Mesendoderm (in vitro differentiated cells): ENCODE measurements at regions not wholly inside any gene's neighbourhood (a gene's known extent, or its start where the extent isn't known, plus 50 kb on each side); places are given as distances from the start of the nearest gene placed in this dataset.
"Not testable (repeated sequence)": the region's sequence is repeated elsewhere in the genome, so short reads cannot be mapped to it uniquely, and the experiment has no call there.

Experiments
- DNase-seq: peaks from one replicate; pipeline ENCODE4 v3.0.0; 2013
- H2AK5ac ChIP-seq: 2 replicates; pipeline ENCODE4 v1.6.1; 2013; ENCODE audit warnings: low read length, inconsistent platforms
- H2BK120ac ChIP-seq: 2 replicates; pipeline ENCODE4 v1.6.1; 2013; ENCODE audit warnings: low read depth, mild to moderate bottlenecking, low read length, moderate library complexity, mixed read lengths
- H2BK15ac ChIP-seq: replicated peaks from 2 replicates; pipeline ENCODE4 v1.6.1; 2013; ENCODE audit warnings: low read depth, mild to moderate bottlenecking, moderate library complexity
- H2BK5ac ChIP-seq: 2 replicates; pipeline ENCODE4 v1.6.1; 2013; ENCODE audit warnings: low read length, inconsistent platforms
- H3K18ac ChIP-seq: 2 replicates; pipeline ENCODE4 v1.6.1; 2013; ENCODE audit warnings: mild to moderate bottlenecking, low read length, mixed read lengths
- H3K23ac ChIP-seq: one replicate; pipeline ENCODE4 v1.6.1; 2013; ENCODE audit warnings: low read length
- H3K27ac ChIP-seq: 2 replicates; pipeline ENCODE4 v1.5.1; 2013; ENCODE audit warnings: low read depth, mild to moderate bottlenecking, inconsistent platforms, low read length, moderate library complexity
- H3K27me3 ChIP-seq: 2 replicates; pipeline ENCODE4 v1.6.1; 2013; ENCODE audit warnings: low read length, control low read depth, mild to moderate bottlenecking, inconsistent platforms; ENCODE audit not compliant: insufficient read depth, poor library complexity
- H3K36me3 ChIP-seq: 2 replicates; pipeline ENCODE4 v1.6.1; 2013; ENCODE audit warnings: low read length, inconsistent platforms; ENCODE audit not compliant: control insufficient read depth, insufficient read depth
- H3K4ac ChIP-seq: one replicate; pipeline ENCODE4 v1.6.1; 2013; ENCODE audit warnings: low read depth, mild to moderate bottlenecking, low read length, moderate library complexity
- H3K4me1 ChIP-seq: 2 replicates; pipeline ENCODE4 v1.6.1; 2013; ENCODE audit warnings: low read depth, low read length, inconsistent platforms; ENCODE audit not compliant: control insufficient read depth
- H3K4me2 ChIP-seq: 2 replicates; pipeline ENCODE4 v1.6.1; 2013; ENCODE audit warnings: low read length
- H3K4me3 ChIP-seq: 2 replicates; pipeline ENCODE4 v1.5.1; 2013; ENCODE audit warnings: mild to moderate bottlenecking, low read length
- H3K56ac ChIP-seq: one replicate; pipeline ENCODE4 v1.6.1; 2013; ENCODE audit warnings: low read length
- H3K79me1 ChIP-seq: 2 replicates; pipeline ENCODE4 v1.6.1; 2013; ENCODE audit warnings: low read length, inconsistent platforms
- H3K79me2 ChIP-seq: 2 replicates; pipeline ENCODE4 v1.6.1; 2013; ENCODE audit warnings: mild to moderate bottlenecking, low read length; ENCODE audit not compliant: control insufficient read depth, insufficient read depth
- H3K9ac ChIP-seq: 2 replicates; pipeline ENCODE4 v1.6.1; 2013; ENCODE audit warnings: low read length, inconsistent platforms
- H4K5ac ChIP-seq: one replicate; pipeline ENCODE4 v1.6.1; 2013; ENCODE audit warnings: low read length
- H4K8ac ChIP-seq: one replicate; pipeline ENCODE4 v1.6.1; 2013; ENCODE audit warnings: low read depth, mild to moderate bottlenecking, control low read depth, low read length, moderate library complexity
- WGBS: extraction: QIAGEN DNeasy Blood & Tissue Kit; methylation state at CpG from one replicate; pipeline ENCODE4 v1.1.7; 2013; ENCODE audit warnings: low lambda C conversion rate, missing lambda C conversion rate; ENCODE audit not compliant: insufficient coverage; ENCODE audit errors: extremely low coverage; 5-methylcytosine and 5-hydroxymethylcytosine counted together

- not testable (repeated sequence) for H3K79me1 ChIP-seq, H3K4me2 ChIP-seq, H3K79me2 ChIP-seq, H3K27ac ChIP-seq, H2AK5ac ChIP-seq, H3K56ac ChIP-seq, H2BK15ac ChIP-seq, H4K5ac ChIP-seq, H3K4me1 ChIP-seq, H3K9ac ChIP-seq, H3K4me3 ChIP-seq, H3K4ac ChIP-seq, H3K27me3 ChIP-seq, H3K18ac ChIP-seq, H2BK5ac ChIP-seq, H4K8ac ChIP-seq, H2BK120ac ChIP-seq, H3K23ac ChIP-seq, H3K36me3 ChIP-seq, DNase-seq
- no CpG with 5 or more reads among the region's 9 CpGs for WGBS
Observed at GRCh38 chr11:87764075-87764474, 411.2 kb downstream of the RAB38 start.

GRCh38 chr11:87754685-87755084 is 420.6 kb downstream of the RAB38 start:
- no peak overlapping the region for H2AK5ac ChIP-seq
- no peak for DNase-seq
- H2BK5ac ChIP-seq, result no peak overlapping the region
- no peak overlapping the region for H2BK15ac ChIP-seq
- H4K5ac ChIP-seq, result no peak overlapping the region
- H3K56ac ChIP-seq, result no peak overlapping the region
- H2BK120ac ChIP-seq, result no peak overlapping the region
- H3K4me1 ChIP-seq, result no peaks in the 10 kb centered on the region
- H3K23ac ChIP-seq, result no peak overlapping the region
- H3K4me2 ChIP-seq, result no peak overlapping the region
- no peaks in the 10 kb centered on the region for H3K79me1 ChIP-seq
- H3K4ac ChIP-seq, result no peak overlapping the region
- H3K36me3 ChIP-seq, result no peaks in the 10 kb centered on the region
- no peak overlapping the region for H3K4me3 ChIP-seq
- H3K27me3 ChIP-seq, result no peaks in the 10 kb centered on the region
- no peak overlapping the region for H4K8ac ChIP-seq
- no peaks in the 10 kb centered on the region for H3K79me2 ChIP-seq
- no peak overlapping the region for H3K9ac ChIP-seq
- H3K18ac ChIP-seq, result no peak overlapping the region
- H3K27ac ChIP-seq, result no peak overlapping the region
- no CpG with 5 or more reads among the region's 1 CpG for WGBS

DNA sequence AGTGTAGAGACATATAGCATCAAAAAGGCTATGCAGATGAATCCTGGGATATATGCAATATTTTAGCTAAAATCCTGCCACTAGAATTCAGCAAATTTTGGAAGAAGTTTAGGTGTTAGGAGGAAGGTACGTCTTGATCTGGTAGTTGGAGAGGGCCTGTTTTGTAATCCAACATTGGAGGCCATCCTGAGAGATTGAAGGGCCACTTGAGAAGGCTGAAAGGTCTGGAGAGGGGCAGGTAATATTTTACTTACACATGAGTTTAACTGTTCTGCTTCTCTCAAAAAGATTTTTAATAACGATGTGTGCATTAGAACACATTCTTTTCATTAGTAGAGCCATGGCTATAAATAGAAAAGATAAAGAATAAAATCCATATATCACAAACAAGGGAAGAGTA is 422.1 kb downstream of the RAB38 start:
- no peak for DNase-seq
- Histone ChIP-seq H3K4me3 (no peak overlapping the region), H3K4me1 (no peaks in the 10 kb centered on the region)

GRCh38 chr11:87743007-87743406 is 432.2 kb downstream of the RAB38 start:
- Histone ChIP-seq H2BK15ac (no peak overlapping the region), H3K27me3 (no peaks in the 10 kb centered on the region), H3K4me3 (no peak overlapping the region), H3K9ac (no peak overlapping the region), H4K5ac (no peak overlapping the region), H3K4me2 (no peak overlapping the region), H4K8ac (no peak overlapping the region), H3K4ac (no peak overlapping the region), H3K23ac (no peak overlapping the region), H3K18ac (no peak overlapping the region), H3K36me3 (no peaks in the 10 kb centered on the region), H3K27ac (no peak overlapping the region), H3K79me2 (no peaks in the 10 kb centered on the region), H3K79me1 (no peaks in the 10 kb centered on the region), H2BK5ac (no peak overlapping the region), H3K4me1 (no peaks in the 10 kb centered on the region), H2BK120ac (no peak overlapping the region), H3K56ac (no peak overlapping the region), H2AK5ac (no peak overlapping the region)
- peak; percentile 37 for DNase-seq
- WGBS, result no CpG with 5 or more reads among the region's 2 CpGs

More for the DNA sequence above, 422.1 kb downstream of the RAB38 start:
- H3K79me1 ChIP-seq, result no peaks in the 10 kb centered on the region
- H2BK120ac ChIP-seq, result no peak overlapping the region
- WGBS, result no CpG with 5 or more reads among the region's 2 CpGs
- H4K5ac ChIP-seq, result no peak overlapping the region
- no peak overlapping the region for H2BK15ac ChIP-seq
- H3K36me3 ChIP-seq, result no peaks in the 10 kb centered on the region
- H3K9ac ChIP-seq, result no peak overlapping the region
- H4K8ac ChIP-seq, result no peak overlapping the region
- no peak overlapping the region for H3K56ac ChIP-seq
- no peaks in the 10 kb centered on the region for H3K27me3 ChIP-seq
- H3K18ac ChIP-seq, result no peak overlapping the region
- no peak overlapping the region for H3K4ac ChIP-seq
- H2BK5ac ChIP-seq, result no peak overlapping the region
- H3K23ac ChIP-seq, result no peak overlapping the region
- H3K27ac ChIP-seq, result no peak overlapping the region
- H3K79me2 ChIP-seq, result no peaks in the 10 kb centered on the region
- H3K4me2 ChIP-seq, result no peak overlapping the region
- H2AK5ac ChIP-seq, result no peak overlapping the region

DNA sequence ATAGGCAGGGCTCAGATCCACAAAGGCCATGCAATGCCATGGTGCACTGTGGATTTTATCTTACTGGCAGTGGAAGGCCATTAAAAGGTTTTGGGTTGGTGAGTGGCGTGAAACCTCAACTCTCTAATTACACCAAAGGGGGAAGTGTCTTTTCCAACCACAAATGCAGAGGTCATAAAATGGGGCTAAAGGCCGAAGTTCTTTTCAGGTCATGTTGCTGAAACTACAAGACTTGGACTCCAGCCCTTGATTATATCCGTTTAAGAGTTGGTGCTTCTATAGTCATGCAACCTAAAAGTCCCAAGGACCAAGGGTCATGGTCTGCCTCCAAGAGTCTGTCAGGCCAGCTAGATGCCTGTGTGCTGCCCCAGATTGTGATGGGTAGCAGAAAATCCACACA is 434.3 kb downstream of the RAB38 start:
- Histone ChIP-seq H3K23ac (no peak overlapping the region), H2BK5ac (no peak overlapping the region), H3K79me1 (no peaks in the 10 kb centered on the region), H3K27me3 (no peaks in the 10 kb centered on the region), H3K4me2 (no peak overlapping the region), H3K4ac (no peak overlapping the region), H3K9ac (no peak overlapping the region), H4K8ac (no peak overlapping the region), H3K4me3 (no peak overlapping the region), H3K56ac (no peak overlapping the region), H2AK5ac (no peak overlapping the region), H2BK15ac (no peak overlapping the region), H3K4me1 (no peaks in the 10 kb centered on the region), H3K36me3 (no peaks in the 10 kb centered on the region), H2BK120ac (no peak overlapping the region), H3K18ac (no peak overlapping the region), H3K79me2 (no peaks in the 10 kb centered on the region), H4K5ac (no peak overlapping the region), H3K27ac (no peak overlapping the region)
- no peak for DNase-seq
- no CpG with 5 or more reads among the region's 3 CpGs for WGBS

GRCh38 chr11:87740451-87740850 is 434.8 kb downstream of the RAB38 start:
- WGBS, result no CpG with 5 or more reads among the region's 2 CpGs
- no peak overlapping the region for H3K18ac ChIP-seq

More at GRCh38 chr11:87740451-87740850, 434.8 kb downstream of the RAB38 start:
- no peak overlapping the region for H4K8ac ChIP-seq
- no peaks in the 10 kb centered on the region for H3K79me1 ChIP-seq
- no peaks in the 10 kb centered on the region for H3K36me3 ChIP-seq
- H2BK5ac ChIP-seq, result no peak overlapping the region
- H3K56ac ChIP-seq, result no peak overlapping the region
- H3K27ac ChIP-seq, result no peak overlapping the region
- H3K23ac ChIP-seq, result no peak overlapping the region
- H3K4me3 ChIP-seq, result no peak overlapping the region
- no peak overlapping the region for H3K4me2 ChIP-seq
- H3K4me1 ChIP-seq, result no peaks in the 10 kb centered on the region
- no peak overlapping the region for H2BK120ac ChIP-seq
- no peak overlapping the region for H2AK5ac ChIP-seq
- H3K4ac ChIP-seq, result no peak overlapping the region
- no peak overlapping the region for H4K5ac ChIP-seq
- no peak overlapping the region for H2BK15ac ChIP-seq
- no peak for DNase-seq
- no peaks in the 10 kb centered on the region for H3K79me2 ChIP-seq
- H3K9ac ChIP-seq, result no peak overlapping the region
- H3K27me3 ChIP-seq, result no peaks in the 10 kb centered on the region
